ENCODE measurements at regions not wholly inside any gene's neighbourhood (a gene's known extent, or its start where the extent isn't known, plus 50 kb on each side); places are given as distances from the start of the nearest gene placed in this dataset.
"Not testable (repeated sequence)": the region's sequence is repeated elsewhere in the genome, so short reads cannot be mapped to it uniquely, and the experiment has no call there.

DNA sequence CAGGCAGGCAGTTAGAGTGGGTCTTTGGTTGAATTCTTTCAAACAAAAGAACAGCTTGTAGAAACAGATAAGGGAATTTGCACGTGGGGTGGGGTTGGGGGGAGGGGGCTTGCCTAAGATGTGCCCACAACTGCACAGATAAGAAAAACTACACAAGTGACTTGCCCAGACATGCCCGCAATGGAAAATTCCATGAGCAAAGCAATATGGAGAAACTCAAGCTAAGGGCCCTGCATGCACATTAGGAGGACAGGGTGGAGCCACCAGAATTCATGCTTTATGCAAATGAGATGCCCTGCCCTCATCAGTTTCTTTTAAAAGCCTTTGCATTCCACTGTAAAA, 755.6 kb upstream of the MIR17HG start:
- intact Hi-C loops (cut with DNase I; ENCODE audit: low total_unique reads) = no loop called here

DNA sequence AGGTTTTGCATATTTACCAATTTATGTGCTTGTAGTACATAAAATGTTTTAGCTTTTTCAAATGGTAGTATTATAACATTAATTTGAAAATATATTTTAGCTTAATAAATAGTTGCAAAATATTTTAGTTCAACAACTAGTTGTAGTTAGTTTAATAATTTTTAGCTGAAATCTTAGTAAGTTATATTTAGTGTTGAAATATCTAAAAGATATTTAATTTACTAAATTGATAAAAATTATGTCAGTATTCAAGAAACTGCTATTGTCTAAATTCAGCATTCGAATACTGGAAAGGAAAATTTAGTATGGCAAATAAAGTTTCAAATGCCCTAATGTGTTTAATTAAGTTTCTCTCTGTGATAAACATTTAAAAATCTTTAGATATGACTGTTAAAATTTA, 754.5 kb upstream of the MIR17HG start:
- Histone ChIP-seq H3K36me3 (no peaks in the 10 kb centered on the region), H3K9me3 (peaks cover 0 to 3% of the 10 kb centered on the region in 2 donors), H3K27me3 (no peaks in the 10 kb centered on the region), H3K4me1 (no peaks in the 10 kb centered on the region), H3K4me3 (no peak overlapping the region), H3K27ac (no peak overlapping the region)
- no peak for DNase-seq
- 72 to 85% methylated on average over 1 of the region's 1 CpG for WGBS, 2 donors (ENCODE audit: low coverage in 1 of 2)
- in situ Hi-C loops (cut with MboI; ENCODE audit: low pct_ligation_motif_present in 1 of 4, low pct_unique_long_range_greater_than_20kb in 1 of 4, low sequenced_read_pairs in 3 of 4) = no loop called here
- intact Hi-C loops (cut with DNase I; ENCODE audit: low total_unique reads) = no loop called here
- TF ChIP-seq POLR2AphosphoS5 (IDR thresholded peaks at IDR 0.05) (no peak), POLR2A (IDR thresholded peaks at IDR 0.05) (no peak), EP300 (IDR thresholded peaks at IDR 0.05; ENCODE audit: low read depth) (no peak)
- TF ChIP-seq, protein P1, sequence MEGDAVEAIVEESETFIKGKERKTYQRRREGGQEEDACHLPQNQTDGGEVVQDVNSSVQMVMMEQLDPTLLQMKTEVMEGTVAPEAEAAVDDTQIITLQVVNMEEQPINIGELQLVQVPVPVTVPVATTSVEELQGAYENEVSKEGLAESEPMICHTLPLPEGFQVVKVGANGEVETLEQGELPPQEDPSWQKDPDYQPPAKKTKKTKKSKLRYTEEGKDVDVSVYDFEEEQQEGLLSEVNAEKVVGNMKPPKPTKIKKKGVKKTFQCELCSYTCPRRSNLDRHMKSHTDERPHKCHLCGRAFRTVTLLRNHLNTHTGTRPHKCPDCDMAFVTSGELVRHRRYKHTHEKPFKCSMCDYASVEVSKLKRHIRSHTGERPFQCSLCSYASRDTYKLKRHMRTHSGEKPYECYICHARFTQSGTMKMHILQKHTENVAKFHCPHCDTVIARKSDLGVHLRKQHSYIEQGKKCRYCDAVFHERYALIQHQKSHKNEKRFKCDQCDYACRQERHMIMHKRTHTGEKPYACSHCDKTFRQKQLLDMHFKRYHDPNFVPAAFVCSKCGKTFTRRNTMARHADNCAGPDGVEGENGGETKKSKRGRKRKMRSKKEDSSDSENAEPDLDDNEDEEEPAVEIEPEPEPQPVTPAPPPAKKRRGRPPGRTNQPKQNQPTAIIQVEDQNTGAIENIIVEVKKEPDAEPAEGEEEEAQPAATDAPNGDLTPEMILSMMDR (IDR thresholded peaks at IDR 0.05) = no peak

More for the DNA sequence above, 755.6 kb upstream of the MIR17HG start:
- no peaks in the 10 kb centered on the region for H3K27me3 ChIP-seq
- H3K9me3 ChIP-seq = peaks cover 0 to 3% of the 10 kb centered on the region in 2 donors
- no peak overlapping the region for H3K4me3 ChIP-seq
- in situ Hi-C loops (cut with MboI; ENCODE audit: low pct_ligation_motif_present in 1 of 4, low pct_unique_long_range_greater_than_20kb in 1 of 4, low sequenced_read_pairs in 3 of 4) = no loop called here
- no peak for TF ChIP-seq EP300 (IDR thresholded peaks at IDR 0.05; ENCODE audit: low read depth)
- no peak for TF ChIP-seq POLR2AphosphoS5 (IDR thresholded peaks at IDR 0.05)
- TF ChIP-seq, protein P1 (IDR thresholded peaks at IDR 0.05) = no peak
- no peak for TF ChIP-seq POLR2A (IDR thresholded peaks at IDR 0.05)
- H3K27ac ChIP-seq = no peak overlapping the region
- no peaks in the 10 kb centered on the region for H3K36me3 ChIP-seq
- WGBS, 2 donors (ENCODE audit: low coverage in 1 of 2) = 62 to 68% methylated on average over 2 of the region's 2 CpGs
- DNase-seq = no peak
- H3K4me1 ChIP-seq = no peaks in the 10 kb centered on the region

DNA sequence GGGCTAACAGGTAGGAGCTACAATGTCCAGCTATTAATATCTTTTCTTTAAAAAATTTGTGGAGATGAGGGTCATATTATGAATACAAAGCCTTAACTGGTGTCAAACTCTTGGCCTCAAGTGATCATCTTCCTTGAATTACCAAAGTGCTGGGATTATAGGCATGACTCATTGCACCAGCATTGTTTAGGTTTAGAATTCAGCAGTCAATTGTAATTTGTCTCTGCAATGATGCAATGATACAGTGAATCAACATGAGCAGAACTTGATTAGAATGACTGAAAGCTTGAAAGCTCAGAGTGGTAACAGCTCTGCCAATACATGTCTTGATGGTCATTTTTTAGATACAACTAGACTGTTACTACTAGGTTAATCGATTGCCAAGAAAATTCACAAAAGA, 752.8 kb upstream of the MIR17HG start:
- no peak for TF ChIP-seq EP300 (IDR thresholded peaks at IDR 0.05; ENCODE audit: low read depth)
- no peak for TF ChIP-seq POLR2A (IDR thresholded peaks at IDR 0.05)
- Histone ChIP-seq H3K27me3 (no peaks in the 10 kb centered on the region), H3K36me3 (no peaks in the 10 kb centered on the region), H3K4me3 (no peak overlapping the region), H3K27ac (no peak overlapping the region), H3K9me3 (peaks cover 0 to 3% of the 10 kb centered on the region in 2 donors), H3K4me1 (no peaks in the 10 kb centered on the region)
- in situ Hi-C loops (cut with MboI; ENCODE audit: low pct_ligation_motif_present in 1 of 4, low pct_unique_long_range_greater_than_20kb in 1 of 4, low sequenced_read_pairs in 3 of 4) = no loop called here
- 73 to 81% methylated on average over 1 of the region's 1 CpG for WGBS, 2 donors (ENCODE audit: low coverage in 1 of 2)
- DNase-seq = no peak
- intact Hi-C loops (cut with DNase I; ENCODE audit: low total_unique reads) = no loop called here

DNA sequence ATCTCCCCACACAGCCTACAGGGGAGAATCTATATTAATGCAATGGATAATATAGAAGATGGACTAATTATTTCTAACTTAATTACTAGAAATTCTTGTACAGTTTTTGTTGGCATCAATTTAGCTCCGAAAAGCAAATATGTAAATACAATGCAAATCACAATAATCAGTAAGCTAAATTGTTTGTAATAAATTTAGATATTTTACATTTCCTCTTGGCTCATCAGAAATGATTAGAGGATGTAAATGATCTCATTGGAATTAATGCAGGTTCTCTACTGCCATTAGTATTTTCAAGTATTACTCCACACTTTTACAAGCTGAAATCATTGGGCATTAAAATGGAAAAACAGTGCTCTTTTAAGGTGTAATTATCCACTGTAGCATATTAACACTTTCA, 741.8 kb upstream of the MIR17HG start:
- WGBS, 2 donors (ENCODE audit: low coverage in 1 of 2) = 92 to 95% methylated on average over 1 of the region's 1 CpG
- TF ChIP-seq EP300 (IDR thresholded peaks at IDR 0.05; ENCODE audit: low read depth) (no peak), POLR2A (IDR thresholded peaks at IDR 0.05) (no peak), POLR2AphosphoS5 (IDR thresholded peaks at IDR 0.05) (no peak)
- TF ChIP-seq, protein P1 (IDR thresholded peaks at IDR 0.05) = no peak
- Histone ChIP-seq H3K4me3 (no peak overlapping the region), H3K36me3 (no peaks in the 10 kb centered on the region), H3K27ac (no peak overlapping the region), H3K27me3 (no peaks in the 10 kb centered on the region), H3K4me1 (no peaks in the 10 kb centered on the region), H3K9me3 (no peaks in the 10 kb centered on the region)
- no peak for DNase-seq
- intact Hi-C loops (cut with DNase I; ENCODE audit: low total_unique reads) = no loop called here
- in situ Hi-C loops (cut with MboI; ENCODE audit: low pct_ligation_motif_present in 1 of 4, low pct_unique_long_range_greater_than_20kb in 1 of 4, low sequenced_read_pairs in 3 of 4) = no loop called here

DNA sequence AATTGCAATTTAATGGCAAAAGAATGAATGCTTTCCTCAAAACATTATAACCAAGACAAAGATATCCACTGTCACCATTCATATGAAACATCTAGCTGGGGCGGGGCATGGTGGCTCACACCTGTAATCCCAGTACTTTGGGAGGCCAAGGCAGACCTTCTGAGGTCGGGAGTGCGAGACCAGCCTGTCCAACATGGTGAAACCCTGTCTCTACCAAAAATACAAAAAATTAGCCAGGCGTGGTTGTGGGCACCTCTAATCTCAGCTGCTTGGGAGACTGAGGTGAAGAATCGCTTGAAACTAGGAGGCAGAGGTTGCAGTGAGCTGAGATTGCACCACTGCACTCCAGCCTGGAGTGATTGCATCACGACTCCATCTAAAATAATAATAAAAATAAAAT, 740.6 kb upstream of the MIR17HG start:
- DNase-seq; H3K4me1 ChIP-seq; intact Hi-C loops (cut with DNase I; ENCODE audit: low total_unique reads); H3K36me3 ChIP-seq; in situ Hi-C loops (cut with MboI; ENCODE audit: low pct_ligation_motif_present in 1 of 4, low pct_unique_long_range_greater_than_20kb in 1 of 4, low sequenced_read_pairs in 3 of 4); H3K9me3 ChIP-seq; H3K27ac ChIP-seq; H3K27me3 ChIP-seq; H3K4me3 ChIP-seq: not testable (repeated sequence)
- 70 to 85% methylated on average over 6 of the region's 6 CpGs for WGBS, 2 donors (ENCODE audit: low coverage in 1 of 2)
